AG04449 (cell line): ENCODE measurements at regions not wholly inside any gene's neighbourhood (a gene's known extent, or its start where the extent isn't known, plus 50 kb on each side); places are given as distances from the start of the nearest gene placed in this dataset.

Experiments used
- CTCF ChIA-PET: fragments of 350-600 bp; formaldehyde crosslinking; extraction: SDS; loops from one replicate; lab custom pipeline; 2021; ENCODE audit warnings: antibody characterized with exemption; lab: Yijun Ruan, JAX
- POLR2A ChIA-PET: fragments of 400-600, 350-600 bp; formaldehyde crosslinking; extraction: SDS; loops from one replicate; lab custom pipeline; 2020; ENCODE audit warnings: antibody characterized with exemption, inconsistent platforms; lab: Yijun Ruan, JAX
- DNase-seq: peaks from one replicate; pipeline ENCODE4 v3.0.0-alpha.2; 2010; ENCODE audit warnings: low read depth, low spot score
- H3K4me3 ChIP-seq: 2 replicates; pipeline ENCODE4 v1.5.1; 2011; ENCODE audit warnings: low read depth, mild to moderate bottlenecking, control low read depth, low read length
- CTCF ChIP-seq: IDR thresholded peaks from one replicate; pipeline ENCODE4 v1.5.1; 2011; ENCODE audit warnings: mild to moderate bottlenecking, moderate library complexity, low read length, control low read depth, inconsistent platforms; ENCODE audit not compliant: insufficient read depth; ENCODE audit errors: missing control alignments

GRCh38 chr12:113766131-113766878 lies 199.8 kb downstream of the RBM19 start:
- ChIA-PET POLR2A (no interaction called here), CTCF (interaction anchor here (1.8 kb wide), 1 partner anchor 10 kb away, joined by 4 read pairs; no protein-coding TSS in a partner anchor)
- no peak for TF ChIP-seq CTCF
- no peak for DNase-seq
- no peak overlapping the region for H3K4me3 ChIP-seq

GRCh38 chr12:113764661-113765060 lies 201.5 kb downstream of the RBM19 start:
- DNase-seq, result no peak
- ChIA-PET POLR2A (no interaction called here), CTCF (interaction anchor here (1.3 kb wide), 1 partner anchor 202 kb away, joined by 3 read pairs; no protein-coding TSS in a partner anchor)
- no peak for TF ChIP-seq CTCF
- no peak overlapping the region for H3K4me3 ChIP-seq

DNA sequence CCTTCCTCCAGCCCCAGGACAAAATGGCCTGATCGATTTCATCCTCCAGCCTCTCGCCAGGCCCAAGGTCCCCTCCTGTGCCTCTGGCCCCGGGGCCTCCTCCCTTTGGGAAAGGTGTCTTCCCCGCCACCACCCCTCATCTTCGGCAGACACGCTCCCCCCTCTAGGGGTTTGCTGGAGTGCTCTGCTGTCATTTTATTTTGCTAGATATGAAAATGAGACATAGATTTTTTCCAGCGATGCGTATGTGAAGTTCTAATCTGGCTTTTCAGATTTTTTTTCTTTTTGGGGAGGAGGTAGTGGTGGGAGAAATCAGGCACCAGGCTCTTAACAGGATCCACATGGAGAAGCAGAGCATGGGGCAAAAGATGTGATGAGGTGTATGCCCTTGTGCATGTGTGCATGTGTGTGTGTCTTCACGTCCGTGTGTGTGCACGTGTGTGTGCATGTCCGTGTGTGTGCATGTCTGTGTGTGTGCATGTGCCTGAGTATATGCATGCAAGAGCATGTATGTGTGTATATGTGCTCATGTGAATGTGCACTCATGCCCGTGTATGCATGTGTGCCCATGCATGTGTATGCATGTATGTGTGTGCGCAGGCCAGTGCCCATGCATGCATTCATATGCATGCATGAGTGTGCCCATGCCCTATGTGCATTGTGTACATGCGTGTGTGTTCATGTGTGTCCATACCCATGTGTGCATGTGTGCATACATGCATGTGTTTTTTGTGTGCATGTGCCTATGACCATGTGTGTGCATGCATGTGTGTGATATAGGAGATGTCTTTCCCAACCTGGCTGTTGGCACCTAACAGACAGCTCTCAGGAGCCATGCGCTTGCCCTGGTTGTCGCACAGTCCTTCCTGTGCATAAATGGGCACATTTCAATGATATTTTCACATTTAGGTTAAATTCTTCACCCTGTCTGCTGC lies 203.0 kb downstream of the RBM19 start:
- CTCF ChIA-PET, result interaction anchor here (1.3 kb wide), 1 partner anchor 204 kb away, joined by 3 read pairs; no protein-coding TSS in a partner anchor
- POLR2A ChIA-PET, result no interaction called here
- H3K4me3 ChIP-seq, result no peak overlapping the region
- no peak for DNase-seq
- no peak for TF ChIP-seq CTCF

GRCh38 chr12:113762155-113762881 lies 203.8 kb downstream of the RBM19 start:
- ChIA-PET POLR2A (no interaction called here), CTCF (no interaction called here)

DNA sequence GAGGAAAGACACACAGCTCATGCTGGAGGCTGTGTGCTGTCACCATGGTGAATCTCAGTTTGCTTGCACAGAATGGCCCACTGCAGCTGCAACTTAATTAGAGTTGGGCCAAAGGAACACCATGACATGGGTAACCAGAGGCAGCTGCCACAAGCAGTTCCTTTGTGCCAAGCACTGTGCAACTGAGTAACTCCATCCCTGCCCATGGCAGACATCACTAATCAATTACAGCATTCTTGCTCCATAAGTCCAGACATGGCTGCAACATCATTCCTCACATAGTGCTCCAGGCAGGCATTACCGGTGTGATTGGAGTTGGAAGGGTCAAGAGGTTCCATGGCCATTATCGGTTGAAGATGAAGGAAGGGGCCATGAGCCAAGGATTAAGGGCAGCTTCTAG lies 207.0 kb downstream of the RBM19 start:
- POLR2A ChIA-PET, result no interaction called here
- CTCF ChIA-PET, result no interaction called here
- DNase-seq, result no peak
- no peak overlapping the region for H3K4me3 ChIP-seq
- no peak for TF ChIP-seq CTCF

More at GRCh38 chr12:113762155-113762881, 203.8 kb downstream of the RBM19 start:
- DNase-seq, result no peak
- no peak overlapping the region for H3K4me3 ChIP-seq
- no peak for TF ChIP-seq CTCF
